Osteocyte (in vitro differentiated cells): ENCODE measurements at regions not wholly inside any gene's neighbourhood (a gene's known extent, or its start where the extent isn't known, plus 50 kb on each side); places are given as distances from the start of the nearest gene placed in this dataset.

Experiments
- DNase-seq: peaks from one replicate; pipeline ENCODE4 v3.0.0; 2021; ENCODE audit warnings: mixed read lengths; ENCODE audit not compliant: unreplicated experiment; ENCODE audit errors: extremely low spot score
- H3K27ac Mint-ChIP-seq: one replicate; pipeline ENCODE4 v1.8.0; 2021; ENCODE audit warnings: mild to moderate bottlenecking, mixed read lengths; ENCODE audit not compliant: unreplicated experiment
- H3K27me3 Mint-ChIP-seq: one replicate; pipeline ENCODE4 v1.8.0; 2021; ENCODE audit warnings: mixed read lengths; ENCODE audit not compliant: unreplicated experiment
- H3K36me3 Mint-ChIP-seq: one replicate; pipeline ENCODE4 v1.8.0; 2021; ENCODE audit warnings: mixed read lengths; ENCODE audit not compliant: unreplicated experiment
- H3K4me1 Mint-ChIP-seq: one replicate; pipeline ENCODE4 v1.8.0; 2021; ENCODE audit warnings: mixed read lengths; ENCODE audit not compliant: unreplicated experiment
- H3K4me3 Mint-ChIP-seq: one replicate; pipeline ENCODE4 v1.8.0; 2021; ENCODE audit warnings: mild to moderate bottlenecking, moderate library complexity, mixed read lengths; ENCODE audit not compliant: unreplicated experiment
- H3K9me3 Mint-ChIP-seq: one replicate; pipeline ENCODE4 v1.8.0; 2021; ENCODE audit warnings: mixed read lengths; ENCODE audit not compliant: unreplicated experiment
- TF ChIP-seq, protein P1 (sequence below): fragments of 200-600 bp; sonication (generic); IDR thresholded peaks from 2 replicates; pipeline ENCODE4 v1.5.0; 2021; ENCODE audit warnings: antibody characterized with exemption, mild to moderate bottlenecking, moderate library complexity

DNA sequence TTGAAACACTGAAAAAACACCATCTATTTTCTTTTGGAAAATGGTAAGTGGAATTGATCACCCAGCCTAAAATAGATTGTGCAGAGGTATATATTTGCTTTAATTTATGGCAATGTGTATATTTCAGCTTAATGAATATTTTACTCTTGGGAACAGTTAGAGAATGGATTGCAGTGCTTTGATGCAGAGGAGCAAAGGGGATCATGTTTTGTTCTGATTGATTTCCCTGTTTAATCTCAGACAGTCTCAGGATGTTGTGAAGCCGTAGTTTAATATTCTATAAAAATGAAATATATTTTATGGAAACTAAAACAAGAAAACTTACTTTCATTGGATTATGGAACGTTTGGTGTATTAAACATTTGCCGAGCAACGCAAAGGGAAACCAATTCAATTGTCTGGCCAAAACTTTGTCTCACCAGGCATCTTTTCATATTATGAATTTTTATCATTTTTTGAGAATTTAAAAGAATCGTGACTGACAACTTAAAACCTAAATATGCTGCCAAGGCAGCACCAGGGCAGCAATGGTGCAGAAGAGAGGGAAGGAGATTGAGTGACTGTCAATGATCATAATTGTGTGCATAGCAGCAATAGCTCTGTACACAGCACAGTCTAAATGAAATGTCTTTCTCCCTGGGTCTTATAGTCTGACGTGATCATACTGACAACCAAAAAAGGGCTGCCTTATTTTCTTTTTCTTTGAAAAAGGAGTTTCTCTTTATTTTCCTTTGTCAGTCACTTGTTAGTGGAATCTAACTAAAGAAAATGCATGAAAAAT lies 105.5 kb upstream of the EPHA7 start:
- Mint-ChIP-seq H3K9me3 (no peaks in the 10 kb centered on the region), H3K4me1 (no peaks in the 10 kb centered on the region), H3K36me3 (no peaks in the 10 kb centered on the region), H3K4me3 (no peak overlapping the region), H3K27me3 (no peaks in the 10 kb centered on the region), H3K27ac (no peak overlapping the region)
- no peak for DNase-seq
- TF ChIP-seq, protein P1, sequence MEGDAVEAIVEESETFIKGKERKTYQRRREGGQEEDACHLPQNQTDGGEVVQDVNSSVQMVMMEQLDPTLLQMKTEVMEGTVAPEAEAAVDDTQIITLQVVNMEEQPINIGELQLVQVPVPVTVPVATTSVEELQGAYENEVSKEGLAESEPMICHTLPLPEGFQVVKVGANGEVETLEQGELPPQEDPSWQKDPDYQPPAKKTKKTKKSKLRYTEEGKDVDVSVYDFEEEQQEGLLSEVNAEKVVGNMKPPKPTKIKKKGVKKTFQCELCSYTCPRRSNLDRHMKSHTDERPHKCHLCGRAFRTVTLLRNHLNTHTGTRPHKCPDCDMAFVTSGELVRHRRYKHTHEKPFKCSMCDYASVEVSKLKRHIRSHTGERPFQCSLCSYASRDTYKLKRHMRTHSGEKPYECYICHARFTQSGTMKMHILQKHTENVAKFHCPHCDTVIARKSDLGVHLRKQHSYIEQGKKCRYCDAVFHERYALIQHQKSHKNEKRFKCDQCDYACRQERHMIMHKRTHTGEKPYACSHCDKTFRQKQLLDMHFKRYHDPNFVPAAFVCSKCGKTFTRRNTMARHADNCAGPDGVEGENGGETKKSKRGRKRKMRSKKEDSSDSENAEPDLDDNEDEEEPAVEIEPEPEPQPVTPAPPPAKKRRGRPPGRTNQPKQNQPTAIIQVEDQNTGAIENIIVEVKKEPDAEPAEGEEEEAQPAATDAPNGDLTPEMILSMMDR = no peak

DNA sequence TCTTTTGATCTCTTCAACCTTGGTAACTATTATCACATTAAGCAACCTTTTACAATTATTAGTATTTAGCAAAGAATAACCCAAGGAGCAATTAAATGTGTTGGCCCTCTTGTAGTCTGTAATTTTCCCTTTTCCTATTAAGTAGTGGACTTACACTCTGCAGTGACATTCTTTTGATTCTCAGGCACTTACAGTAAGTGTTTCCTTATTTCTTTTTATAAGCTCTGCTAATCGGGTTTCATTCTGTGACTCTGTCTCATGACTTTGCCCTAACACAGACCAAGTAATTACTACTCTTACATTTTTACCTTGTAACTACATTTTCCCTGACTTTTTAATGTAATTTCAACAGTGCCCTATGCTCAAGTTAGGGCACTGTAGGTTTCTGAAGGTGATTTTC lies 104.0 kb upstream of the EPHA7 start:
- no peaks in the 10 kb centered on the region for H3K36me3 Mint-ChIP-seq
- H3K4me1 Mint-ChIP-seq = no peaks in the 10 kb centered on the region
- H3K9me3 Mint-ChIP-seq = peaks cover 3% of the 10 kb centered on the region
- H3K4me3 Mint-ChIP-seq = no peak overlapping the region
- TF ChIP-seq, protein P1 = no peak
- no peaks in the 10 kb centered on the region for H3K27me3 Mint-ChIP-seq
- H3K27ac Mint-ChIP-seq = no peak overlapping the region
- no peak for DNase-seq

DNA sequence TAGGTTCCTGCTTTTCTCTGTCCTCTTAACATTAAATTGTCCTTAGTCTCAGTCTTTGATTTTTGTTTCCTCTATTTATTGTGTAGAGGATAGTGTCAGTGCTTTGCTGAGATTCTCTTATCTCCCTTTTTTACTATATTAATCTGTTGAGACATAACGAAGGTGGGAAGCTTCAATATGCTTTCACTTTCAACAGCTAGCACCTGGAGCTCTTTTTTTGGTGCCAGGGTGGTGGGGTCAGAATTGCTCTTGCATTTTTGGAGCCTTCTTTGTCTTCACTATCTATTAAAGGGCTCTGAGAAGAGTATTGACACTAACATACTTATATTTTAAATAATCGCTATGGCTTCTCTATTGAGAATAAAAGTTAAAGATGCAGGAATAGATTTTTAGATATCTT lies 97.1 kb upstream of the EPHA7 start:
- DNase-seq = no peak
- TF ChIP-seq, protein P1 = no peak
- Mint-ChIP-seq H3K4me1 (no peaks in the 10 kb centered on the region), H3K27me3 (no peaks in the 10 kb centered on the region), H3K36me3 (no peaks in the 10 kb centered on the region), H3K4me3 (no peak overlapping the region), H3K27ac (no peak overlapping the region), H3K9me3 (peaks cover 3% of the 10 kb centered on the region)

DNA sequence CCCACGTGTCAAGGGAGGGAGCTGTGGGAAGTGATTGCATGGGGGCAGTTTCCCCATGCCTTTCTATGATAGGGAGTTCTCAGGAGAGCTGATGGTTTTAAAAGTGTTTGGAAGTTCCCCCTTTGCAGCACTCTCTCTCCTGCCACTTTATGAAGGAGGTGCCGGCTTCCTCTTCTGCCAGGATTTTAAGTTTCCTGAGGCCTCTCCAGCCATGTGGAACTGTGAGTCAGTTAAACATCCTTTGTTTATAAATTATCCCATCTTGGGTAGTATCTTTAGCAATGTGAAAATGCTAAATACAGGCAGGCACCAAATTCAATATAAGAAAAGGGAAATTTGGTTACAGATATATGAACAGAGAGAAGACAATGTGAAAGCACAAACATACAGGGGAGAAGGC lies 96.4 kb upstream of the EPHA7 start:
- H3K4me3 Mint-ChIP-seq = no peak overlapping the region
- TF ChIP-seq, protein P1 = no peak
- H3K27ac Mint-ChIP-seq = no peak overlapping the region
- H3K9me3 Mint-ChIP-seq = peaks cover 3% of the 10 kb centered on the region
- no peaks in the 10 kb centered on the region for H3K36me3 Mint-ChIP-seq
- H3K27me3 Mint-ChIP-seq = no peaks in the 10 kb centered on the region
- H3K4me1 Mint-ChIP-seq = no peaks in the 10 kb centered on the region
- DNase-seq = no peak

DNA sequence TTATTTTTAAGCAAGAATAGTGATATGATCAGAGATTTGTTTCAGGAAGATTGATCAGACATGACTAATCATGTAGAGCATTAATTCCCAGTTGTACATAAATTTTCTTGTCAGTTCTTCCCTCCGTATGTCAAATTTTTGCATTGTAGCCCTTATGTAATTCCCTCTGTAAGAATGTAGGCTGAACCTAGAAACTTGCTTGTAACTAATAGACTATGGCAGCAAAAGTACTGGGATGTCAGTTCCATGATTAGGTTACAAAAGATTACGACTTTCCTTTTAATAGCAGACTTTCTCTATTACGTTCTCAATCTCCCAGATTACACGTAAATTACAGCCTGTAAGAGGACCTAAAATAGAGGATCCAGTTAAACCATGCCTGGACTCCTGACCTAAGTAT lies 79.4 kb upstream of the EPHA7 start:
- H3K27me3 Mint-ChIP-seq = no peaks in the 10 kb centered on the region
- no peak overlapping the region for H3K27ac Mint-ChIP-seq
- peaks cover 2% of the 10 kb centered on the region for H3K36me3 Mint-ChIP-seq
- DNase-seq = no peak
- peaks cover 21% of the 10 kb centered on the region for H3K9me3 Mint-ChIP-seq
- TF ChIP-seq, protein P1 = no peak
- no peaks in the 10 kb centered on the region for H3K4me1 Mint-ChIP-seq
- no peak overlapping the region for H3K4me3 Mint-ChIP-seq
